ENCODE measurements at regions not wholly inside any gene's neighbourhood (a gene's known extent, or its start where the extent isn't known, plus 50 kb on each side); places are given as distances from the start of the nearest gene placed in this dataset.

DNA sequence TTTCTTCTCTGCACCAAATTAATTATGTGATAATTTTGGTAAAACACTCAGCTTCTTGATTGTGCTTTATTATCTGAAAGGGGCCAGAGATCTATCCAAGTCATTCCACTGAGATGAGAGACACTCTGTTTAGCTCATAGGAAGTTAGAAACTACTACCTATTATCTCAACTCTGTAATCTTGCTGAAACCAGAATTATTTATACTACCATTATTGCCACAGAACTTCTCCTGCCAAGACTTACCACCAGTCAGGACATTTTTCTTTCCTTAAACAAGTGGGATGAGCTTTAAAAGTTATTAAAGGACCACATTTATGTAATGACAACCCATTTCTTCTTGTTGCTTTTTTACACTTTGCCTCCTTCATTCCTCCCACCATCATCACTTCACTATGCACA, 855.6 kb upstream of the PIK3C3 start:
- no peak overlapping the region for H3K27ac ChIP-seq
- TF ChIP-seq POLR2AphosphoS5 (IDR thresholded peaks at IDR 0.05) (no peak), POLR2A (IDR thresholded peaks at IDR 0.05) (no peak), EP300 (IDR thresholded peaks at IDR 0.05; ENCODE audit: low read depth) (no peak)
- TF ChIP-seq, protein P1, sequence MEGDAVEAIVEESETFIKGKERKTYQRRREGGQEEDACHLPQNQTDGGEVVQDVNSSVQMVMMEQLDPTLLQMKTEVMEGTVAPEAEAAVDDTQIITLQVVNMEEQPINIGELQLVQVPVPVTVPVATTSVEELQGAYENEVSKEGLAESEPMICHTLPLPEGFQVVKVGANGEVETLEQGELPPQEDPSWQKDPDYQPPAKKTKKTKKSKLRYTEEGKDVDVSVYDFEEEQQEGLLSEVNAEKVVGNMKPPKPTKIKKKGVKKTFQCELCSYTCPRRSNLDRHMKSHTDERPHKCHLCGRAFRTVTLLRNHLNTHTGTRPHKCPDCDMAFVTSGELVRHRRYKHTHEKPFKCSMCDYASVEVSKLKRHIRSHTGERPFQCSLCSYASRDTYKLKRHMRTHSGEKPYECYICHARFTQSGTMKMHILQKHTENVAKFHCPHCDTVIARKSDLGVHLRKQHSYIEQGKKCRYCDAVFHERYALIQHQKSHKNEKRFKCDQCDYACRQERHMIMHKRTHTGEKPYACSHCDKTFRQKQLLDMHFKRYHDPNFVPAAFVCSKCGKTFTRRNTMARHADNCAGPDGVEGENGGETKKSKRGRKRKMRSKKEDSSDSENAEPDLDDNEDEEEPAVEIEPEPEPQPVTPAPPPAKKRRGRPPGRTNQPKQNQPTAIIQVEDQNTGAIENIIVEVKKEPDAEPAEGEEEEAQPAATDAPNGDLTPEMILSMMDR (IDR thresholded peaks at IDR 0.05) = no peak
- H3K4me3 ChIP-seq = no peak overlapping the region
- H3K27me3 ChIP-seq = no peaks in the 10 kb centered on the region
- in situ Hi-C loops (cut with MboI; ENCODE audit: low pct_ligation_motif_present in 1 of 4, low pct_unique_long_range_greater_than_20kb in 1 of 4, low sequenced_read_pairs in 3 of 4) = loop anchor here in 1 of 4 donors (25.0 kb wide), 1 partner anchor 88 kb away; no protein-coding TSS in a partner anchor
- intact Hi-C loops (cut with DNase I; ENCODE audit: low total_unique reads) = no loop called here
- H3K9me3 ChIP-seq = peaks cover 0 to 5% of the 10 kb centered on the region in 2 donors
- DNase-seq = no peak
- no peaks in the 10 kb centered on the region for H3K36me3 ChIP-seq
- no peaks in the 10 kb centered on the region for H3K4me1 ChIP-seq

DNA sequence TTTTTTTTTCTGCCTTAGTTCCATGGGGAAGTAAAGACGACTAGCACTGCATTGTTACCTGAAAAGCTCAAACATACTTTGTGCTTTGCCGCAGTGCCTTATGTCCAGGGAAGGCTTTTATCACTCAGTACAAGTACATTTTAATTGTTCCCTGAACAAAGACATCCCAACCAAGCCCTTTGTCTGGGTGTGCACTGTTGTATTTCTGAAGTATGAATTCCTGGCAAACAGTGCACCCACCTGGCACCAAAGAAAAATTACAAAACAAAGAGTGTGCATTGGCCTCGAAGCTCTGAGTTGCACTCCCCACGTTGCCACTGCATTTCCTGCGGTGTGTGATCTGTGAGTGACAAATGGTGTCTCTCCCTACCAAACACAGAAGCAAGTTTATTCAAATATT, 858.5 kb upstream of the PIK3C3 start:
- Histone ChIP-seq H3K9me3 (no peaks in the 10 kb centered on the region), H3K4me1 (no peaks in the 10 kb centered on the region), H3K27me3 (no peaks in the 10 kb centered on the region), H3K36me3 (no peaks in the 10 kb centered on the region), H3K4me3 (no peak overlapping the region), H3K27ac (no peak overlapping the region)
- TF ChIP-seq POLR2AphosphoS5 (IDR thresholded peaks at IDR 0.05) (no peak), POLR2A (IDR thresholded peaks at IDR 0.05) (no peak), EP300 (IDR thresholded peaks at IDR 0.05; ENCODE audit: low read depth) (no peak)
- TF ChIP-seq, protein P1 (IDR thresholded peaks at IDR 0.05) = no peak
- DNase-seq = no peak
- intact Hi-C loops (cut with DNase I; ENCODE audit: low total_unique reads) = no loop called here
- 34 to 38% methylated on average over 5 of the region's 5 CpGs for WGBS, 2 donors (ENCODE audit: low coverage in 1 of 2)
- in situ Hi-C loops (cut with MboI; ENCODE audit: low pct_ligation_motif_present in 1 of 4, low pct_unique_long_range_greater_than_20kb in 1 of 4, low sequenced_read_pairs in 3 of 4) = loop anchor here in 1 of 4 donors (25.0 kb wide), 1 partner anchor 91 kb away; no protein-coding TSS in a partner anchor

DNA sequence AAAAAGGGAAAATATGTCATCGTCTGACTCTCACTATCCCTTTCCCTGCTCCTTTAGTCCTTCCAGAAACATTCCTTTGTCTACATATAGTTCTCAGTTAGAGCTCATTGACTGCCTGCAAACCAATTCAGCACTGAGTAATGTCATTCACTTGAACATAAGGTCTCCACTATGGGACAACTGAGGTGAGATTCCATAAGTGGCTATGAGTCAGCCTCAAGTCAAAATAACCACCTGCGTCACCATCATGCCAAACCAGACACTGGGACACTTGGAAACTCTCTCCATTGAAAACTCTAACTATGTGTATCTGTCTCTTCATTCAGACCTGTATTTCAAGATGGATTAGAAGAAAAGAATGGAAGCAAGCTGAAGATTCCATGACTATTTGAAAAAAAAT, 878.0 kb upstream of the PIK3C3 start:
- no peak for DNase-seq
- Histone ChIP-seq H3K4me3 (no peak overlapping the region), H3K4me1 (no peaks in the 10 kb centered on the region), H3K36me3 (no peaks in the 10 kb centered on the region), H3K9me3 (no peaks in the 10 kb centered on the region), H3K27me3 (no peaks in the 10 kb centered on the region), H3K27ac (no peak overlapping the region)
- in situ Hi-C loops (cut with MboI; ENCODE audit: low pct_ligation_motif_present in 1 of 4, low pct_unique_long_range_greater_than_20kb in 1 of 4, low sequenced_read_pairs in 3 of 4) (loop anchor here in 1 of 4 donors (25.0 kb wide), 1 partner anchor 110 kb away; no protein-coding TSS in a partner anchor), intact Hi-C loops (cut with DNase I; ENCODE audit: low total_unique reads) (no loop called here)
- 81 to 100% methylated on average over 2 of the region's 2 CpGs for WGBS, 2 donors (ENCODE audit: low coverage in 1 of 2)
- TF ChIP-seq, protein P1 (IDR thresholded peaks at IDR 0.05) = no peak
- TF ChIP-seq POLR2AphosphoS5 (IDR thresholded peaks at IDR 0.05) = no peak
- no peak for TF ChIP-seq POLR2A (IDR thresholded peaks at IDR 0.05)
- TF ChIP-seq EP300 (IDR thresholded peaks at IDR 0.05; ENCODE audit: low read depth) = no peak

DNA sequence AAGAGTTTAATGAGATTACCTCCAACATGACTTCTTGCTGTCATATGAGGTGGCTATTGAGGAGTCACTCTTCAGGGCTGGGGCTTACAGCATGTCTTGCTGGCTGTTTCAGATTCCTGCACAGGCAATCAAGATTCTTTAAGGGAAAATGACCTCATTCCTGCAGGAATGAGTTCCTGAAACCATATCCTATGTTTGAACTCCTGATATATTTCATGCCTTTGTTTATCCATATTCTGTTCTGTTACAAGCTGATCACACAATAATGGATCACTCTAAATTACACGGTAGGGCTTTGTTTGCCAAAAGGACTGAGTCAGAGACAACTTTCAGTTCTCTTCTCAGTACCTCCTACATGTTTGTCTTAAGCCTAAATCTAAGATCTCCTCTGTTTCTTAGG, 879.8 kb upstream of the PIK3C3 start:
- TF ChIP-seq POLR2A (IDR thresholded peaks at IDR 0.05) = no peak
- TF ChIP-seq, protein P1 (IDR thresholded peaks at IDR 0.05) = no peak
- TF ChIP-seq EP300 (IDR thresholded peaks at IDR 0.05; ENCODE audit: low read depth) = no peak
- TF ChIP-seq POLR2AphosphoS5 (IDR thresholded peaks at IDR 0.05) = no peak
- Histone ChIP-seq H3K27ac (no peak overlapping the region), H3K36me3 (no peaks in the 10 kb centered on the region), H3K9me3 (no peaks in the 10 kb centered on the region), H3K4me1 (no peaks in the 10 kb centered on the region), H3K27me3 (no peaks in the 10 kb centered on the region), H3K4me3 (no peak overlapping the region)
- DNase-seq = no peak
- WGBS, 2 donors (ENCODE audit: low coverage in 1 of 2) = 0 to 24% methylated on average over 1 of the region's 1 CpG
- intact Hi-C loops (cut with DNase I; ENCODE audit: low total_unique reads) = no loop called here
- in situ Hi-C loops (cut with MboI; ENCODE audit: low pct_ligation_motif_present in 1 of 4, low pct_unique_long_range_greater_than_20kb in 1 of 4, low sequenced_read_pairs in 3 of 4) = loop anchor here in 1 of 4 donors (25.0 kb wide), 1 partner anchor 112 kb away; no protein-coding TSS in a partner anchor
